Pulmonary artery endothelial cell (primary cell): ENCODE measurements at regions not wholly inside any gene's neighbourhood (a gene's known extent, or its start where the extent isn't known, plus 50 kb on each side); places are given as distances from the start of the nearest gene placed in this dataset.

Source experiments
- DNase-seq: peaks from one replicate; pipeline ENCODE4 v3.0.0-alpha.2; 2011; ENCODE audit warnings: low read depth, low spot score

- no peak for DNase-seq
These were observed 57.3 kb downstream of the EVX1 start for GRCh38 chr7:27299861-27300260.

- DNase-seq: no peak
These were observed 57.8 kb downstream of the EVX1 start for GRCh38 chr7:27300421-27300820.

GRCh38 chr7:27302590-27302989, 60.0 kb downstream of the EVX1 start:
- DNase-seq: no peak

GRCh38 chr7:27303026-27303425, 60.4 kb downstream of the EVX1 start:
- no peak for DNase-seq

GRCh38 chr7:27305854-27306253, 63.3 kb downstream of the EVX1 start:
- no peak for DNase-seq

- DNase-seq: no peak
These were observed 70.2 kb downstream of the EVX1 start for GRCh38 chr7:27312820-27313219.

- DNase-seq: no peak
These were observed 71.5 kb downstream of the EVX1 start for GRCh38 chr7:27314111-27314510.

- no peak for DNase-seq
These were observed 72.5 kb downstream of the EVX1 start for GRCh38 chr7:27315066-27315465.

- DNase-seq: no peak
These were observed 73.7 kb downstream of the EVX1 start for GRCh38 chr7:27316311-27316710.

GRCh38 chr7:27324246-27324645, 81.6 kb downstream of the EVX1 start:
- DNase-seq: no peak

GRCh38 chr7:27329909-27330308, 87.3 kb downstream of the EVX1 start:
- DNase-seq: no peak

GRCh38 chr7:27339478-27339877, 96.9 kb downstream of the EVX1 start:
- no peak for DNase-seq

- no peak for DNase-seq
These were observed 101.9 kb downstream of the EVX1 start for GRCh38 chr7:27344471-27344870.

GRCh38 chr7:27345164-27345887, 102.7 kb downstream of the EVX1 start:
- DNase-seq: no peak

GRCh38 chr7:27345997-27346396, 103.4 kb downstream of the EVX1 start:
- DNase-seq: no peak

- no peak for DNase-seq
These were observed 104.1 kb downstream of the EVX1 start for GRCh38 chr7:27346531-27347275.

- no peak for DNase-seq
These were observed 104.7 kb downstream of the EVX1 start for GRCh38 chr7:27347276-27347640.

GRCh38 chr7:27349621-27350020, 107.0 kb downstream of the EVX1 start:
- no peak for DNase-seq

GRCh38 chr7:27351137-27351536, 108.5 kb downstream of the EVX1 start:
- DNase-seq: no peak

- no peak for DNase-seq
These were observed 109.2 kb downstream of the EVX1 start for GRCh38 chr7:27351786-27352185.

GRCh38 chr7:27359181-27360125, 116.9 kb downstream of the EVX1 start:
- no peak for DNase-seq

- no peak for DNase-seq
These were observed 118.9 kb downstream of the EVX1 start for GRCh38 chr7:27361522-27361921.
